K562 (cell line): ENCODE measurements at regions not wholly inside any gene's neighbourhood (a gene's known extent, or its start where the extent isn't known, plus 50 kb on each side); places are given as distances from the start of the nearest gene placed in this dataset.

Experiments
- ATAC-seq: fragments of 200-7000 bp; cut with Tn5 transposase; 3 replicates; pipeline ENCODE4 v1.9.1; 2020; ENCODE audit warnings: moderate library complexity
- BruUV-seq: library from RNA; stranded (reverse); fragments of 400-500 nt; replicated peaks from 2 replicates; lab custom pipeline; 2021; lab: Mats Ljungman, UMichigan
- CTCF ChIA-PET: fragments of 300-600 bp; formaldehyde crosslinking; extraction: SDS; loops from one replicate; lab custom pipeline; 2021; ENCODE audit warnings: low intra/inter-chr PET ratio; lab: Yijun Ruan, JAX
- POLR2A ChIA-PET: fragments of 300-600, 350-650 bp; sonication (Branson Sonifier 250); formaldehyde crosslinking; extraction: SDS; loops from one replicate; lab custom pipeline; 2021; ENCODE audit warnings: antibody characterized with exemption, inconsistent platforms; lab: Yijun Ruan, JAX
- DNase-seq, 4 experiments: peaks; one replicate each; pipeline versions ENCODE4 v3.0.0 to v3.0.0-alpha.2; 2011 to 2018; ENCODE audit warnings: low spot score in 3 of 4, mixed read lengths in 3 of 4; ENCODE audit errors: extremely low read depth in 1 of 4
- FAIRE-seq: peaks from 2 replicates; lab custom pipeline; 2011; peaks lifted over from hg19 to GRCh38; lab: Jason Lieb, UNC
- H2AFZ ChIP-seq: 2 replicates; pipeline ENCODE4 v1.6.0; 2011; ENCODE audit warnings: low read depth, low read length, control low read depth, inconsistent platforms
- H3K27ac ChIP-seq: fragments of 200-600 bp; 3 replicates; pipeline ENCODE4 v1.8.0; 2011; ENCODE audit warnings: low read depth, mild to moderate bottlenecking, control low read depth, inconsistent platforms, low read length, moderate library complexity, mixed read lengths; ENCODE audit errors: extremely low read depth
- H3K27me3 ChIP-seq, 2 experiments: fragments of 300-600 bp in 1 of 2; 2 replicates in 1 of 2; 3 replicates in 1 of 2; pipeline versions ENCODE4 v1.6.0 to v1.8.0; 2011; ENCODE audit warnings: inconsistent platforms in 2 of 2, low read length in 2 of 2, mild to moderate bottlenecking in 1 of 2, mixed read lengths in 1 of 2, moderate library complexity in 1 of 2; ENCODE audit not compliant: control insufficient read depth in 2 of 2, insufficient read depth in 2 of 2
- H3K36me3 ChIP-seq: fragments of 300-600 bp; 3 replicates; pipeline ENCODE4 v1.8.0; 2011; ENCODE audit warnings: mild to moderate bottlenecking, low read length, inconsistent platforms; ENCODE audit not compliant: control insufficient read depth, insufficient read depth
- H3K4me1 ChIP-seq, 2 experiments: fragments of 200-600 bp in 1 of 2; replicated peaks in 1 of 2; 2 replicates in 1 of 2; 3 replicates in 1 of 2; pipeline versions ENCODE4 v1.5.1 to v1.8.0; 2011; ENCODE audit warnings: inconsistent platforms in 2 of 2, low read length in 2 of 2, mild to moderate bottlenecking in 1 of 2, mixed read lengths in 1 of 2, moderate library complexity in 1 of 2; ENCODE audit not compliant: control insufficient read depth in 2 of 2, insufficient read depth in 2 of 2
- H3K4me2 ChIP-seq: 2 replicates; pipeline ENCODE4 v1.6.1; 2011; ENCODE audit warnings: low read length, control low read depth, inconsistent platforms, mixed read lengths; ENCODE audit not compliant: insufficient read depth
- H3K4me3 ChIP-seq: fragments of 200-600 bp; sonication (generic), shearing (Covaris generic); 2 replicates; pipeline ENCODE4 v1.5.1; 2016; ENCODE audit warnings: control low read depth, inconsistent platforms
- H3K79me2 ChIP-seq: fragments of 200-600 bp; 3 replicates; pipeline ENCODE4 v1.8.0; 2011; ENCODE audit warnings: low read length, inconsistent platforms; ENCODE audit not compliant: control insufficient read depth, insufficient read depth
- H3K9ac ChIP-seq, 2 experiments: 2 replicates each; pipeline versions ENCODE4 v1.6.0 to v1.6.1; 2011; ENCODE audit warnings: low read depth in 2 of 2, low read length in 2 of 2, control low read depth in 1 of 2, inconsistent platforms in 1 of 2, mild to moderate bottlenecking in 1 of 2, mixed read lengths in 1 of 2; ENCODE audit not compliant: insufficient read depth in 1 of 2
- H3K9me1 ChIP-seq: one replicate; pipeline ENCODE4 v1.6.0; 2011; ENCODE audit warnings: inconsistent platforms, mild to moderate bottlenecking, low read length, moderate library complexity; ENCODE audit not compliant: control insufficient read depth, insufficient read depth
- H3K9me3 ChIP-seq: replicated peaks from 2 replicates; pipeline ENCODE4 v1.5.1; 2011; ENCODE audit warnings: low read depth, low read length, inconsistent platforms; ENCODE audit not compliant: control insufficient read depth, insufficient read depth
- H4K20me1 ChIP-seq: replicated peaks from 2 replicates; pipeline ENCODE4 v1.6.1; 2011; ENCODE audit warnings: low read length, inconsistent platforms, mixed read lengths; ENCODE audit not compliant: control insufficient read depth, insufficient read depth
- STAT5A ChIP-seq: IDR thresholded peaks from 2 replicates; pipeline ENCODE4 v1.6.1; 2012; ENCODE audit warnings: low read length, inconsistent platforms, borderline replicate concordance
- TAF1 ChIP-seq: IDR thresholded peaks from 2 replicates; pipeline ENCODE4 v1.6.1; 2011; ENCODE audit warnings: mild to moderate bottlenecking, low read length, moderate library complexity; ENCODE audit not compliant: insufficient read depth, control insufficient read depth, severe bottlenecking; ENCODE audit errors: extremely low read depth
- TAF7 ChIP-seq: fragments of 450-650 bp; IDR thresholded peaks from 2 replicates; pipeline ENCODE4 v1.6.1; 2016; ENCODE audit warnings: missing genetic modification characterization, missing compliant biosample characterization
- TRIM28 ChIP-seq: fragments of 450-650 bp; IDR thresholded peaks from 2 replicates; pipeline ENCODE4 v1.6.1; 2017
- ZBTB1 ChIP-seq: sonication (generic); formaldehyde crosslinking; IDR thresholded peaks from 2 replicates; pipeline ENCODE4 v1.8.1; 2023; ENCODE audit warnings: missing genetic modification reagents, low read depth, mild to moderate bottlenecking, borderline replicate concordance
- ZNF217 ChIP-seq: sonication (generic); formaldehyde crosslinking; IDR thresholded peaks from 2 replicates; pipeline ENCODE4 v1.8.0; 2022; ENCODE audit warnings: mild to moderate bottlenecking, missing genetic modification reagents
- WGBS: fragments of 100-300 bp; shearing (Covaris generic); methylation state at CpG from one replicate; pipeline ENCODE4 v1.1.6; 2016; ENCODE audit warnings: low coverage, mixed read lengths; ENCODE audit not compliant: insufficient coverage; ENCODE audit errors: missing lambda C conversion rate; 5-methylcytosine and 5-hydroxymethylcytosine counted together
- in situ Hi-C: fragments of 300-500 bp; cut with MboI; formaldehyde crosslinking; loops from 4 replicates; pipeline ENCODE4 v1.15.0; 2018; ENCODE audit warnings: inconsistent platforms, mixed read lengths
- intact Hi-C: fragments of 100-400 bp; cut with micrococcal nuclease; formaldehyde crosslinking; loops from 2 replicates; pipeline ENCODE4 v1.14.2; 2022
- TF ChIP-seq, protein P1 (sequence below), 2 experiments: fragments of 450-650 bp in 1 of 2; sonication (generic) in 1 of 2; formaldehyde crosslinking in 1 of 2; IDR thresholded peaks; 2 replicates each; pipeline versions ENCODE4 v1.7.1 to v1.9.0; 2016 to 2022; ENCODE audit warnings: inconsistent platforms in 1 of 2, mild to moderate bottlenecking in 1 of 2, missing genetic modification reagents in 1 of 2
- TF ChIP-seq, protein P2 (sequence below): fragments of 450-650 bp; formaldehyde crosslinking; IDR thresholded peaks from 2 replicates; pipeline ENCODE4 v1.4.0; 2022; ENCODE audit warnings: mild to moderate bottlenecking, moderate library complexity
- TF ChIP-seq, protein P3 (sequence below): fragments of 450-650 bp; IDR thresholded peaks from 2 replicates; pipeline ENCODE4 v1.6.1; 2016

DNA sequence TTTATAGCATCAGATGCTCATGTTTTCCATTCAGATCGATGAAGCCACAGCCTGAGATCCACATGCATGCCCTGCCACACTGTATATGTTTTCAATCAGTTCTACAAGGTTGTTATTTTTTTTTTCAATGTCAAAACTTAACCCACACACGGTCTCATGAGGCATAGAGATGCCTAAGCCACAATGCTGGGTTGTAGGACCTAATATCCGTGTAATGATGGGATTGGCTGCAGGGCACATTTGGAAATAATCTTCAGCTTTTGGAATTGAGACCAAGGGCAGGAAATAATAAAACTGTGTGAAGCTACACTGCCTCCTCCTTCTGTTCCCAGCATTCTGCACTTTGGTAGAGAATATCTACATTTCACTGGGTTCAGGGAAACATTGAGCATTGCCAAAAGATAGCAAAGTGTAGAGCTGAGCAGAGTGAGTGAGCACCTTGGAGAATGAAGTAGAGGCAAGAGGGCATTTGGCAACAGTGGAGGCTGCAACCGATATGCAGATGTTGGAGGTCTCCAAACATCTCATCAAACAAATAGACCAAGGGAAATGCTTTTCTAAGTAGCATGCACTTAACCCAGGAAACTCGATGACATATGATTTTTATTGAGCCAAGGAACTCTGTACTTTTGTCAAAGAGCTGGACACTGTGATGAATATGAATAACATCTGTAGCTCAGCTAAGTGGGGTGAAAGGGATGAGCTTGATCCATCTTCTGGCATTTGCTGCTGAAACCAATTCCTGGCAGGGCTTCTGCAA is 176.7 kb downstream of the LYPLAL1 start:
- FAIRE-seq, result no peak
- WGBS, result 3% methylated on average over 5 of the region's 5 CpGs

More for the DNA sequence above, 176.7 kb downstream of the LYPLAL1 start:
- in situ Hi-C loops (no loop called here), intact Hi-C loops (loop anchor here (5.0 kb wide), 1 partner anchor 58 kb away; no protein-coding TSS in a partner anchor)
- Histone ChIP-seq H3K27me3 (no peaks in the 10 kb centered on the region), H3K4me1 (no peaks in the 10 kb centered on the region), H4K20me1 (no peaks in the 10 kb centered on the region), H3K36me3 (no peaks in the 10 kb centered on the region), H2AFZ (no peak overlapping the region), H3K9me1 (no peaks in the 10 kb centered on the region), H3K79me2 (no peaks in the 10 kb centered on the region)
- POLR2A ChIA-PET, result interaction anchor here (0.6 to 0.7 kb wide), 2 partner anchors 15 to 164 kb away, joined by 3 read pairs; no protein-coding TSS in a partner anchor
- CTCF ChIA-PET, result no interaction called here
- no TSS peak for BruUV-seq
- TF ChIP-seq TRIM28 (no peak), TAF1 (no peak), ZBTB1 (CRISPR knock-in tag) (no peak), TAF7 (tag) (no peak), ZNF217 (CRISPR knock-in tag) (no peak), STAT5A (no peak)
- TF ChIP-seq, protein P1, sequence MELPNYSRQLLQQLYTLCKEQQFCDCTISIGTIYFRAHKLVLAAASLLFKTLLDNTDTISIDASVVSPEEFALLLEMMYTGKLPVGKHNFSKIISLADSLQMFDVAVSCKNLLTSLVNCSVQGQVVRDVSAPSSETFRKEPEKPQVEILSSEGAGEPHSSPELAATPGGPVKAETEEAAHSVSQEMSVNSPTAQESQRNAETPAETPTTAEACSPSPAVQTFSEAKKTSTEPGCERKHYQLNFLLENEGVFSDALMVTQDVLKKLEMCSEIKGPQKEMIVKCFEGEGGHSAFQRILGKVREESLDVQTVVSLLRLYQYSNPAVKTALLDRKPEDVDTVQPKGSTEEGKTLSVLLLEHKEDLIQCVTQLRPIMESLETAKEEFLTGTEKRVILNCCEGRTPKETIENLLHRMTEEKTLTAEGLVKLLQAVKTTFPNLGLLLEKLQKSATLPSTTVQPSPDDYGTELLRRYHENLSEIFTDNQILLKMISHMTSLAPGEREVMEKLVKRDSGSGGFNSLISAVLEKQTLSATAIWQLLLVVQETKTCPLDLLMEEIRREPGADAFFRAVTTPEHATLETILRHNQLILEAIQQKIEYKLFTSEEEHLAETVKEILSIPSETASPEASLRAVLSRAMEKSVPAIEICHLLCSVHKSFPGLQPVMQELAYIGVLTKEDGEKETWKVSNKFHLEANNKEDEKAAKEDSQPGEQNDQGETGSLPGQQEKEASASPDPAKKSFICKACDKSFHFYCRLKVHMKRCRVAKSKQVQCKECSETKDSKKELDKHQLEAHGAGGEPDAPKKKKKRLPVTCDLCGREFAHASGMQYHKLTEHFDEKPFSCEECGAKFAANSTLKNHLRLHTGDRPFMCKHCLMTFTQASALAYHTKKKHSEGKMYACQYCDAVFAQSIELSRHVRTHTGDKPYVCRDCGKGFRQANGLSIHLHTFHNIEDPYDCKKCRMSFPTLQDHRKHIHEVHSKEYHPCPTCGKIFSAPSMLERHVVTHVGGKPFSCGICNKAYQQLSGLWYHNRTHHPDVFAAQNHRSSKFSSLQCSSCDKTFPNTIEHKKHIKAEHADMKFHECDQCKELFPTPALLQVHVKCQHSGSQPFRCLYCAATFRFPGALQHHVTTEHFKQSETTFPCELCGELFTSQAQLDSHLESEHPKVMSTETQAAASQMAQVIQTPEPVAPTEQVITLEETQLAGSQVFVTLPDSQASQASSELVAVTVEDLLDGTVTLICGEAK (IDR thresholded peaks at IDR 0.05), result no peak
- TF ChIP-seq, protein P1 (CRISPR knock-in tag; IDR thresholded peaks at IDR 0.05), result no peak
- TF ChIP-seq, protein P2, sequence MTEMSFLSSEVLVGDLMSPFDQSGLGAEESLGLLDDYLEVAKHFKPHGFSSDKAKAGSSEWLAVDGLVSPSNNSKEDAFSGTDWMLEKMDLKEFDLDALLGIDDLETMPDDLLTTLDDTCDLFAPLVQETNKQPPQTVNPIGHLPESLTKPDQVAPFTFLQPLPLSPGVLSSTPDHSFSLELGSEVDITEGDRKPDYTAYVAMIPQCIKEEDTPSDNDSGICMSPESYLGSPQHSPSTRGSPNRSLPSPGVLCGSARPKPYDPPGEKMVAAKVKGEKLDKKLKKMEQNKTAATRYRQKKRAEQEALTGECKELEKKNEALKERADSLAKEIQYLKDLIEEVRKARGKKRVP (CRISPR knock-in tag), result no peak
- TF ChIP-seq, protein P3, sequence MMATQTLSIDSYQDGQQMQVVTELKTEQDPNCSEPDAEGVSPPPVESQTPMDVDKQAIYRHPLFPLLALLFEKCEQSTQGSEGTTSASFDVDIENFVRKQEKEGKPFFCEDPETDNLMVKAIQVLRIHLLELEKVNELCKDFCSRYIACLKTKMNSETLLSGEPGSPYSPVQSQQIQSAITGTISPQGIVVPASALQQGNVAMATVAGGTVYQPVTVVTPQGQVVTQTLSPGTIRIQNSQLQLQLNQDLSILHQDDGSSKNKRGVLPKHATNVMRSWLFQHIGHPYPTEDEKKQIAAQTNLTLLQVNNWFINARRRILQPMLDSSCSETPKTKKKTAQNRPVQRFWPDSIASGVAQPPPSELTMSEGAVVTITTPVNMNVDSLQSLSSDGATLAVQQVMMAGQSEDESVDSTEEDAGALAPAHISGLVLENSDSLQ, result no peak
- TF ChIP-seq, all 486 proteins: peak for 0
- Histone ChIP-seq H3K4me2 (no peak overlapping the region), H3K9ac (no peak overlapping the region), H3K27ac (no peak overlapping the region), H3K9me3 (no peaks in the 10 kb centered on the region), H3K4me3 (no peak overlapping the region)
- ATAC-seq (no peak), DNase-seq (no peak)
